OCI-LY3 (cell line): ENCODE measurements at regions not wholly inside any gene's neighbourhood (a gene's known extent, or its start where the extent isn't known, plus 50 kb on each side); places are given as distances from the start of the nearest gene placed in this dataset.

Source experiments
- H2AFZ ChIP-seq: fragments of 200-600, 300-600 bp; shearing (Covaris generic); 2 replicates; pipeline ENCODE4 v1.6.0; 2014; ENCODE audit warnings: antibody characterized with exemption, low read depth, low read length
- H3K27ac ChIP-seq: fragments of 200-600, 300-600 bp; sonication (generic); 2 replicates; pipeline ENCODE4 v1.5.1; 2014; ENCODE audit warnings: mild to moderate bottlenecking, low read length, moderate library complexity, mixed read lengths
- H3K27me3 ChIP-seq: fragments of 200-600, 300-600 bp; sonication (generic); 2 replicates; pipeline ENCODE4 v1.6.1; 2014; ENCODE audit warnings: low read depth, low read length, mixed read lengths
- H3K36me3 ChIP-seq: fragments of 200-600, 300-600 bp; sonication (generic); replicated peaks from 2 replicates; pipeline ENCODE3; 2014; ENCODE audit warnings: low read depth, low read length, mixed read lengths
- H3K4me1 ChIP-seq: fragments of 300-600, 200-600 bp; sonication (generic); 2 replicates; pipeline ENCODE4 v1.6.1; 2014; ENCODE audit warnings: low read length, mixed read lengths
- H3K4me2 ChIP-seq: fragments of 200-600, 300-600 bp; sonication (generic); 2 replicates; pipeline ENCODE4 v1.6.1; 2014; ENCODE audit warnings: low read length, mixed read lengths
- H3K4me3 ChIP-seq: fragments of 300-600, 200-600 bp; sonication (generic); 2 replicates; pipeline ENCODE4 v1.5.1; 2014; ENCODE audit warnings: antibody characterized with exemption, mild to moderate bottlenecking, low read length, moderate library complexity
- H3K79me2 ChIP-seq: fragments of 300-600, 200-600 bp; shearing (Covaris generic); 2 replicates; pipeline ENCODE4 v1.6.1; 2014; ENCODE audit warnings: mild to moderate bottlenecking, low read length, mixed read lengths
- H3K9ac ChIP-seq: fragments of 300-600, 200-600 bp; shearing (Covaris generic); 2 replicates; pipeline ENCODE4 v1.6.0; 2014; ENCODE audit warnings: mild to moderate bottlenecking, low read length, moderate library complexity
- H3K9me3 ChIP-seq: fragments of 200-600, 300-600 bp; shearing (Covaris generic); 2 replicates; pipeline ENCODE4 v1.6.1; 2014; ENCODE audit warnings: low read length, mixed read lengths; ENCODE audit not compliant: insufficient read depth
- H4K20me1 ChIP-seq: fragments of 200-600, 300-600 bp; sonication (generic); 2 replicates; pipeline ENCODE4 v1.6.1; 2016; ENCODE audit warnings: low read length, mixed read lengths; ENCODE audit not compliant: insufficient read depth
- CTCF ChIP-seq: fragments of 200-600, 300-600 bp; sonication (generic); IDR thresholded peaks from 2 replicates; pipeline ENCODE4 v1.5.1; 2014; ENCODE audit warnings: antibody characterized with exemption, low read length, low read depth
- EZH2phosphoT487 ChIP-seq: fragments of 200-600 bp; shearing (Covaris generic); IDR thresholded peaks from 2 replicates; pipeline ENCODE4 v1.6.1; 2018; ENCODE audit warnings: antibody characterized with exemption, mixed run types, low read depth

GRCh38 chr1:4916610-4917009 is 262.2 kb downstream of the AJAP1 start:
- Histone ChIP-seq H3K36me3 (no peaks in the 10 kb centered on the region), H4K20me1 (no peaks in the 10 kb centered on the region), H3K79me2 (no peaks in the 10 kb centered on the region), H3K27ac (no peak overlapping the region), H3K4me2 (no peak overlapping the region), H3K9ac (no peak overlapping the region), H2AFZ (no peak overlapping the region), H3K4me1 (no peaks in the 10 kb centered on the region), H3K9me3 (no peaks in the 10 kb centered on the region), H3K4me3 (no peak overlapping the region), H3K27me3 (no peaks in the 10 kb centered on the region)
- TF ChIP-seq EZH2phosphoT487 (no peak), CTCF (no peak)

- H3K4me3 ChIP-seq = no peak overlapping the region
- no peaks in the 10 kb centered on the region for H3K9me3 ChIP-seq
- no peaks in the 10 kb centered on the region for H3K4me1 ChIP-seq
- H3K79me2 ChIP-seq = no peaks in the 10 kb centered on the region
- H3K27me3 ChIP-seq = no peaks in the 10 kb centered on the region
- no peak for TF ChIP-seq EZH2phosphoT487
- TF ChIP-seq CTCF = no peak
- no peak overlapping the region for H2AFZ ChIP-seq
- no peak overlapping the region for H3K27ac ChIP-seq
- no peak overlapping the region for H3K9ac ChIP-seq
- no peaks in the 10 kb centered on the region for H4K20me1 ChIP-seq
- H3K36me3 ChIP-seq = no peaks in the 10 kb centered on the region
- no peak overlapping the region for H3K4me2 ChIP-seq
These were observed 260.7 kb downstream of the AJAP1 start for GRCh38 chr1:4915154-4915553.

GRCh38 chr1:4908486-4908885 is 254.1 kb downstream of the AJAP1 start:
- Histone ChIP-seq H3K9ac (no peak overlapping the region), H3K9me3 (no peaks in the 10 kb centered on the region), H3K79me2 (no peaks in the 10 kb centered on the region), H3K4me2 (no peak overlapping the region), H3K27ac (no peak overlapping the region), H3K4me3 (no peak overlapping the region), H2AFZ (no peak overlapping the region), H4K20me1 (no peaks in the 10 kb centered on the region), H3K4me1 (no peaks in the 10 kb centered on the region), H3K27me3 (no peaks in the 10 kb centered on the region), H3K36me3 (no peaks in the 10 kb centered on the region)
- no peak for TF ChIP-seq CTCF
- no peak for TF ChIP-seq EZH2phosphoT487

GRCh38 chr1:4894566-4894965 is 240.2 kb downstream of the AJAP1 start:
- Histone ChIP-seq H2AFZ (no peak overlapping the region), H3K4me3 (no peak overlapping the region), H3K27ac (no peak overlapping the region), H3K79me2 (no peaks in the 10 kb centered on the region), H3K4me2 (no peak overlapping the region), H3K36me3 (no peaks in the 10 kb centered on the region), H3K4me1 (no peaks in the 10 kb centered on the region), H3K9ac (no peak overlapping the region), H4K20me1 (no peaks in the 10 kb centered on the region), H3K27me3 (no peaks in the 10 kb centered on the region), H3K9me3 (no peaks in the 10 kb centered on the region)
- no peak for TF ChIP-seq EZH2phosphoT487
- no peak for TF ChIP-seq CTCF
